ENCODE measurements at regions not wholly inside any gene's neighbourhood (a gene's known extent, or its start where the extent isn't known, plus 50 kb on each side); places are given as distances from the start of the nearest gene placed in this dataset.
"Not testable (repeated sequence)": the region's sequence is repeated elsewhere in the genome, so short reads cannot be mapped to it uniquely, and the experiment has no call there.

DNA sequence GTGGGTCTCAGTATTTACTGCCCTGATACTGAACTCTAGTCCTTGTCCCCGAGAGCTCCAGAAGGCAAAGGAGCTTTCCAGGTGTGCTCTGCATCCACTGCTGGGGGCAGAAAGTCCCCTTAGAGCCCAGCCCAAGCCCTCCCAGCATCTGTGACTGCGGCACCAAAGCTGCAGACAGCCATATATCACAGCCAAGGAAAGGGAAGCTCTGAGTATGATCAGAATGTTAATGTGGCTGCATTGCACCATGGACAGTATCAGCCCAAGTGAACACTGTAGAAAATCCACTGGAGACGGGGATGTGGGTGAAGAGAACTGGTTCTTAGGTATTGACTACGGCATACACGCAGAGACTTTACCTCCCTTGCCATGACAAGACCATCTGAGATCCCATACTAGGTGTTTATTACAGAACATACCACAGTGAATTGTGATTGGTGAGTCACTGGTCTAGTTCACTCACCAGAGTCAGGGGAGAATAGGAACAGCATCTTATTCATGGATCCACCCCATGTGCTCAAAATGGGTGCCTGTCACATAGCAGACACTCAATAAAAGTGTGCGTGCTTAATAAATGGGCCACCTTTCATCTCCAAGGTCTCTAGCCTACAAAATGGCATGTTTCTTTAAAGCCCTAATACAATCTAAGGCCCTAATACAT, 170.3 kb downstream of the HHIPL2 start:
- no peaks in the 10 kb centered on the region for H3K27me3 ChIP-seq
- DNase-seq, result no peak
- H3K4me1 ChIP-seq, result no peaks in the 10 kb centered on the region
- no peaks in the 10 kb centered on the region for H3K36me3 ChIP-seq
- intact Hi-C loops (cut with DNase I; ENCODE audit: low total_unique reads), result no loop called here
- H3K9me3 ChIP-seq, result no peaks in the 10 kb centered on the region
- H3K27ac ChIP-seq, result no peak overlapping the region
- H3K4me3 ChIP-seq, result no peak overlapping the region
- no peak for TF ChIP-seq POLR2A (IDR thresholded peaks at IDR 0.05)
- TF ChIP-seq, protein P1, sequence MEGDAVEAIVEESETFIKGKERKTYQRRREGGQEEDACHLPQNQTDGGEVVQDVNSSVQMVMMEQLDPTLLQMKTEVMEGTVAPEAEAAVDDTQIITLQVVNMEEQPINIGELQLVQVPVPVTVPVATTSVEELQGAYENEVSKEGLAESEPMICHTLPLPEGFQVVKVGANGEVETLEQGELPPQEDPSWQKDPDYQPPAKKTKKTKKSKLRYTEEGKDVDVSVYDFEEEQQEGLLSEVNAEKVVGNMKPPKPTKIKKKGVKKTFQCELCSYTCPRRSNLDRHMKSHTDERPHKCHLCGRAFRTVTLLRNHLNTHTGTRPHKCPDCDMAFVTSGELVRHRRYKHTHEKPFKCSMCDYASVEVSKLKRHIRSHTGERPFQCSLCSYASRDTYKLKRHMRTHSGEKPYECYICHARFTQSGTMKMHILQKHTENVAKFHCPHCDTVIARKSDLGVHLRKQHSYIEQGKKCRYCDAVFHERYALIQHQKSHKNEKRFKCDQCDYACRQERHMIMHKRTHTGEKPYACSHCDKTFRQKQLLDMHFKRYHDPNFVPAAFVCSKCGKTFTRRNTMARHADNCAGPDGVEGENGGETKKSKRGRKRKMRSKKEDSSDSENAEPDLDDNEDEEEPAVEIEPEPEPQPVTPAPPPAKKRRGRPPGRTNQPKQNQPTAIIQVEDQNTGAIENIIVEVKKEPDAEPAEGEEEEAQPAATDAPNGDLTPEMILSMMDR (IDR thresholded peaks at IDR 0.05), result no peak

DNA sequence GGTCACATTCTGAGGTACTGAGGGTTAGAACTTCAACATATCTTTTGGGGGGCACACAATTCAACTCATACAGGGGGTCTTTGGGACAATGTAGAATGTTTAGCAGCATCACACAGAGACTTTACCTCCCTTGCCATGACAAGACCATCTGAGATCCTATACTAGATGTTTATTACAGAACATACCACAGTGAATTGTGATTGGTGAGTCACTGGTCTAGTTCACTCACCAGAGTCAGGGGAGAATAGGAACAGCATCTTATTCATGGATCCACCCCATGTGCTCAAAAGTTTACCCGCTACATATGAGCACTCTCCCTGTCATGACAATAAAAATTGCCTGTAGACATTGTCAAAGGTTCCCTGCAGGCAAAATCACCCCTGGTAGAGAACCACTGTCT, 171.1 kb downstream of the HHIPL2 start:
- H3K36me3 ChIP-seq; H3K27ac ChIP-seq; DNase-seq; intact Hi-C loops (cut with DNase I; ENCODE audit: low total_unique reads); H3K9me3 ChIP-seq; H3K4me1 ChIP-seq; H3K4me3 ChIP-seq; H3K27me3 ChIP-seq: not testable (repeated sequence)

DNA sequence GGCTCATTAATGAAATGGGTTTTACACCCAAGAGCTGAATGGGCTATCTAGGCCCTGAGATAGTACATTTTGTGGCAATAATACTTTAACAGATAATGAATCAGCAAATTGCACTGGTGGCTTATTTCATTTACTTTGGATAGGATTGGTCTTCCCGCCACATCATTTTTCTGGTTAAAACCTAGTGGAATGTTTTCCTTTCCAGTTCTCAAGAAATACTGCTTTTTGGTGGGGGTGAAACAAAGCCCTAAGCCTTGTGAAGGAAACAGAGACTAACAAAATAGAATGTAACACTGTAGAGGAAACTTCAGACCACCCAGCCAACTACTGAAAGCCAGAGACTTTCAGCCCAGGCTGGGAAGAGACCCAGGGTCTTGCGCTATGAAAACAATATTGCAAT, 172.2 kb downstream of the HHIPL2 start:
- no peak overlapping the region for H3K4me3 ChIP-seq
- no peak for TF ChIP-seq POLR2A (IDR thresholded peaks at IDR 0.05)
- TF ChIP-seq, protein P1 (IDR thresholded peaks at IDR 0.05), result no peak
- no peaks in the 10 kb centered on the region for H3K9me3 ChIP-seq
- no peak for DNase-seq
- no peaks in the 10 kb centered on the region for H3K27me3 ChIP-seq
- no peaks in the 10 kb centered on the region for H3K36me3 ChIP-seq
- no peak overlapping the region for H3K27ac ChIP-seq
- intact Hi-C loops (cut with DNase I; ENCODE audit: low total_unique reads), result no loop called here
- no peaks in the 10 kb centered on the region for H3K4me1 ChIP-seq

DNA sequence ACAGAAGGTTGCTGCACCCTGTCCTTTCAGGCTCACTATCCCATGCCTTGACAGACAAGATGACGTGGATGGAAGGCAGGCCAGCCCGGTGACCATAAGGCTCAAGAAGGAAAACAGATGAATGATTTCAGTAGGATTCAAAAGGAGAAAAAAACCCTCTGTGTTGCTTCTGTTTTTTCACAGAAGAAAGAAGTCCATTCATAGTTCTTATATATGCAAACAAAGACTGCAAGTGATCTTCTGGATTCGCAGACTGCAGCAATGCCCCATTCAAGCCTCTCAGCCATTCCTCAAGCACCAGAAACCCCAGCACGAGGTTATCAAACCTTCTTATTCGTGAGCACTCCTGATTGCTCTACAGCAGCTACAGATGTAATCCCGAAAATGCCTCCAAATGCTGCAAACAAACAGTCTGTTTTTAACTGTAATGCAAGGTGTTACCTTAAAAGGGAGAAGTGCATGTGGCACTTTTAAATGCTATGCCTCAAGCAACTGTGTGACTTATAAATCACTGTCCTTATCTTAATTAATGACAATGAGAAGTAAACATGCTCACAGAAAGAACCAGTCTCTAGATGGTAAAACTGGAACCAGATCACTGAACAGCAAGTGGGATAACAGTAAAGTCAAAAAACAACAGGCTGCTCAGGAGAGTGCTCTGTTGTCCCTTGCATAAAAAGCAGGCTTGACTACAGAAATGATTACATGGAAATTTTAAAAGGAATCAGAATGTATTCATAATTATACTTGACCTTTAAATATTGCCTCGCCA, 173.9 kb downstream of the HHIPL2 start:
- DNase-seq, result no peak
- H3K4me1 ChIP-seq, result no peaks in the 10 kb centered on the region
- no peak overlapping the region for H3K27ac ChIP-seq
- H3K9me3 ChIP-seq, result no peaks in the 10 kb centered on the region
- no peak overlapping the region for H3K4me3 ChIP-seq
- intact Hi-C loops (cut with DNase I; ENCODE audit: low total_unique reads), result no loop called here
- no peak for TF ChIP-seq POLR2A (IDR thresholded peaks at IDR 0.05)
- TF ChIP-seq, protein P1 (IDR thresholded peaks at IDR 0.05), result no peak
- H3K27me3 ChIP-seq, result no peaks in the 10 kb centered on the region
- no peaks in the 10 kb centered on the region for H3K36me3 ChIP-seq

DNA sequence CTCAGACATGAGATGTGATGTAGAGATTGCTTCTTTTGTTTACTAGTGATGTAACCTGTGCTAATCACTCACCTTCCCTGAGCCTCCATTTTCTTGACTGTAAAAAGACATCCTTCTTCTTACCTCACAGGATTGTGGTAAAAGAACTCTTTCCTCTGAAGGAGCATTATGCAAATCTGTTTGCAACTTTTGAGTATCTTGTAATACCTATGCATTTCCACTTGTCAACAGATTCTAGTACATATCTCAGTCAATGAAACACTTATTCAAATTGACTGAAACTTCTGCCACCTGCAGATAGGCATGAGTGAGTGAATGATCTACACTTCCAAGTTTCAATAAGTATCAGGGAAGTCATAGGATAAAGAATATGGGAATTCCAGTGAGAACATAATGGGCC, 174.7 kb downstream of the HHIPL2 start:
- intact Hi-C loops (cut with DNase I; ENCODE audit: low total_unique reads), result no loop called here

More for the DNA sequence above, 174.7 kb downstream of the HHIPL2 start:
- Histone ChIP-seq H3K27ac (no peak overlapping the region), H3K4me3 (no peak overlapping the region), H3K4me1 (no peaks in the 10 kb centered on the region), H3K36me3 (no peaks in the 10 kb centered on the region), H3K9me3 (no peaks in the 10 kb centered on the region), H3K27me3 (no peaks in the 10 kb centered on the region)
- no peak for TF ChIP-seq POLR2A (IDR thresholded peaks at IDR 0.05)
- TF ChIP-seq, protein P1 (IDR thresholded peaks at IDR 0.05), result no peak
- no peak for DNase-seq

Data from uterus (tissue), 3 donors.